ENCODE measurements at regions not wholly inside any gene's neighbourhood (a gene's known extent, or its start where the extent isn't known, plus 50 kb on each side); places are given as distances from the start of the nearest gene placed in this dataset.

GRCh38 chr9:95726756-95727155 lies 148.7 kb upstream of the ERCC6L2 start (continued):
- TF ChIP-seq L3MBTL2 (IDR thresholded peaks at IDR 0.05), result no peak
- TF ChIP-seq ZFPM2 (CRISPR knock-in tag; IDR thresholded peaks at IDR 0.05), result no peak
- no peak for TF ChIP-seq SRSF3 (IDR thresholded peaks at IDR 0.05; ENCODE audit: insufficient read depth, low read length)
- peak in 1 of 2 experiments; percentile 71; a peak in 2 of 4 replicates for TF ChIP-seq RAD21 (CRISPR knock-in tag; conservative IDR thresholded peaks at IDR 0.05 in 1 of 2, IDR thresholded peaks at IDR 0.05 in 1 of 2)
- TF ChIP-seq UBTF (IDR thresholded peaks at IDR 0.05; ENCODE audit: borderline replicate concordance in 1 of 2, low read depth in 2 of 2, low read length in 2 of 2), result no peak
- TF ChIP-seq TRIM25 (IDR thresholded peaks at IDR 0.05; ENCODE audit: borderline replicate concordance), result no peak
- no peak for TF ChIP-seq HSF4 (CRISPR knock-in tag; IDR thresholded peaks at IDR 0.05; ENCODE audit: borderline replicate concordance)
- TF ChIP-seq HEY1 (CRISPR knock-in tag; IDR thresholded peaks at IDR 0.05; ENCODE audit: borderline replicate concordance), result no peak

Data from K562 (cell line).